ENCODE measurements at regions not wholly inside any gene's neighbourhood (a gene's known extent, or its start where the extent isn't known, plus 50 kb on each side); places are given as distances from the start of the nearest gene placed in this dataset.

- DNase-seq, result no peak
Measured at GRCh38 chr22:48361099-48361639, 1466.5 kb downstream of the BRD1 start.

- DNase-seq, result no peak
Measured at GRCh38 chr22:48359613-48359965, 1468.1 kb downstream of the BRD1 start.

GRCh38 chr22:48358886-48359612, 1468.6 kb downstream of the BRD1 start:
- no peak for DNase-seq

GRCh38 chr22:48357961-48358360, 1469.7 kb downstream of the BRD1 start:
- DNase-seq, result no peak

- no peak for DNase-seq
Measured at GRCh38 chr22:48357196-48357595, 1470.5 kb downstream of the BRD1 start.

- DNase-seq, result no peak
Measured at GRCh38 chr22:48356731-48357130, 1470.9 kb downstream of the BRD1 start.

- DNase-seq, result no peak
Measured at GRCh38 chr22:48354096-48354495, 1473.6 kb downstream of the BRD1 start.

GRCh38 chr22:48353116-48353947, 1474.3 kb downstream of the BRD1 start:
- no peak for DNase-seq

GRCh38 chr22:48352086-48352911, 1475.4 kb downstream of the BRD1 start:
- no peak for DNase-seq

GRCh38 chr22:48351376-48352085, 1476.1 kb downstream of the BRD1 start:
- no peak for DNase-seq

GRCh38 chr22:48350456-48350855, 1477.2 kb downstream of the BRD1 start:
- no peak for DNase-seq

- DNase-seq, result no peak
Measured at GRCh38 chr22:48348855-48349254, 1478.8 kb downstream of the BRD1 start.

GRCh38 chr22:48347311-48347710, 1480.4 kb downstream of the BRD1 start:
- no peak for DNase-seq

GRCh38 chr22:48346911-48347310, 1480.8 kb downstream of the BRD1 start:
- DNase-seq, result no peak

GRCh38 chr22:48346311-48346710, 1481.4 kb downstream of the BRD1 start:
- no peak for DNase-seq

GRCh38 chr22:48345631-48346030, 1482.0 kb downstream of the BRD1 start:
- DNase-seq, result no peak

GRCh38 chr22:48343461-48343860, 1484.2 kb downstream of the BRD1 start:
- DNase-seq, result no peak

- no peak for DNase-seq
Measured at GRCh38 chr22:48342732-48343131, 1484.9 kb downstream of the BRD1 start.

- DNase-seq, result no peak
Measured at GRCh38 chr22:48342016-48342415, 1485.7 kb downstream of the BRD1 start.

- no peak for DNase-seq
Measured at GRCh38 chr22:48340727-48341709, 1486.7 kb downstream of the BRD1 start.
